Upper lobe of left lung (tissue), 6 donors: ENCODE measurements at regions not wholly inside any gene's neighbourhood (a gene's known extent, or its start where the extent isn't known, plus 50 kb on each side); places are given as distances from the start of the nearest gene placed in this dataset.

ENCODE experiments used
- ATAC-seq, 2 donors: fragments of 200-7000 bp; cut with Tn5 transposase; one replicate each; pipeline ENCODE4 v1.9.1; 2022; ENCODE audit warnings: mild to moderate bottlenecking in 2 of 2, moderate library complexity in 2 of 2; ENCODE audit not compliant: low FRiP score in 2 of 2
- DNase-seq, 2 donors: peaks; one replicate each; pipeline ENCODE4 v3.0.0-alpha.2; 2019 to 2020
- H3K27ac ChIP-seq, 4 donors: fragments of 200-600 bp; sonication (generic); one replicate each; pipeline ENCODE4 v1.5.1; 2016 to 2019
- H3K27me3 ChIP-seq, 4 donors: fragments of 200-600 bp; sonication (generic); one replicate each; pipeline ENCODE4 v1.5.1; 2017 to 2019
- H3K36me3 ChIP-seq, 4 donors: fragments of 200-600 bp; sonication (generic); one replicate each; pipeline ENCODE4 v1.5.1; 2016 to 2019
- H3K4me1 ChIP-seq, 4 donors: fragments of 200-600 bp; sonication (generic); one replicate each; pipeline ENCODE4 v1.5.1; 2018 to 2019
- H3K4me3 ChIP-seq, 4 donors: fragments of 200-600 bp; sonication (generic); one replicate each; pipeline ENCODE4 v1.5.1; 2017 to 2019; ENCODE audit warnings: mild to moderate bottlenecking in 2 of 4, moderate library complexity in 1 of 4
- H3K9me3 ChIP-seq, 4 donors: fragments of 200-600 bp; sonication (generic); one replicate each; pipeline ENCODE4 v1.5.1; 2018 to 2019
- EP300 ChIP-seq, 4 donors: sonication (generic); formaldehyde crosslinking; IDR thresholded peaks; one replicate each; pipeline ENCODE4 v1.5.1; 2017; ENCODE audit warnings: antibody characterized with exemption in 4 of 4, control low read depth in 2 of 4
- POLR2A ChIP-seq, 4 donors: fragments of 450-650 bp; IDR thresholded peaks; one replicate each; pipeline ENCODE4 v1.5.1; 2016 to 2017; ENCODE audit warnings: antibody characterized with exemption in 4 of 4, mild to moderate bottlenecking in 2 of 4
- POLR2AphosphoS5 ChIP-seq, 2 donors: sonication (generic); formaldehyde crosslinking; IDR thresholded peaks; one replicate each; pipeline ENCODE4 v1.5.1; 2017; ENCODE audit warnings: antibody characterized with exemption in 2 of 2
- whole genome bisulfite sequencing, 2 donors: methylation state at CpG; one replicate each; pipeline ENCODE4 v1.1.5; 2017 to 2018; 5-methylcytosine and 5-hydroxymethylcytosine counted together
- TF ChIP-seq, protein P1 (sequence below), 6 experiments: fragments of 450-650 bp in 4 of 6; fragments of 200-600 bp in 2 of 6; sonication (generic) in 2 of 6; IDR thresholded peaks; one replicate each; pipeline ENCODE4 v1.5.1; 2016 to 2019; ENCODE audit warnings: antibody characterized with exemption in 6 of 6
- donor health status: DM: no; HTN: no; CAD: no; lungs with moderate emphysema.
- donor health status: DM: no; HTN: yes; CAD: no; lungs with severe emphysema.

DNA sequence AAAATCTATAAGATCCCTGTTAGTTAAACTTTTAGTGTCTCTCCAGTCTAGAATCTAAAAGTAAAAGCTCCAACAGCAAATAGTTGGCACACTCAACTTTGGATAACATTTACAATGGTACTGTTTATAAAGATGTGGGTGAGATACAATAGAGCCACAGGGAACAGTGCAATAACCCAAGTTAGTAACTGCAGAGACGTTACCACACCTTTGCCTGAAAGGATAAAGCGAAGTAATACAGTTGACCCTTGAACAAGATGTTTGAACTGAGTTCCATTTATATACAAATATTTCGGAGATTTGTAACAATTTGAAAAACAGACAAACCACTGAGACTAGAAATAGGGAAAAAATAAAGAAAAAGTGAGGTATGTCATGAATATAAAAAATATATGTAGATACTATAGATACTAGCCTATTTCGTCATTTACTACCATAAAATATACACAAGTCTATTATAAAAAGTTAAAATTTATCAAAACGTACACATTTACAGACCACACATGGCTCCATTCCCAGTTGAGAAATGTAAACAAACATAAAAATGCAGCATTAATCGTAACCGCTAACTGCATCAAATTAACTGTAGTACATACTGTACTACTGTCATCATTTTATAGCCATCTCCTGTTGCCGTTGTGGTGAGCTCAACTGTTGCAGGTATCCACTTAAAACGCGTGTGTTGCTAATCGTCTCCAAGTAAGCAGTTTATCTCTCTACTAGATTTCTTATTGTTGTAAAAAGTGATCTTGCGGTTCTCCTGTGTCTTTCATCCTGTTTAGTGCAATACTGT lies 56.5 kb upstream of the HIF1A start:
- H3K27ac ChIP-seq = no peak overlapping the region
- DNase-seq (no peak), ATAC-seq (no peak)
- H3K27me3 ChIP-seq = no peaks in the 10 kb centered on the region
- 87 to 89% methylated on average over 12 of the region's 12 CpGs for WGBS, 2 donors
- H3K4me3 ChIP-seq = no peak overlapping the region
- H3K9me3 ChIP-seq = no peaks in the 10 kb centered on the region
- H3K36me3 ChIP-seq = no peaks in the 10 kb centered on the region
- H3K4me1 ChIP-seq = no peaks in the 10 kb centered on the region
- TF ChIP-seq, protein P1, sequence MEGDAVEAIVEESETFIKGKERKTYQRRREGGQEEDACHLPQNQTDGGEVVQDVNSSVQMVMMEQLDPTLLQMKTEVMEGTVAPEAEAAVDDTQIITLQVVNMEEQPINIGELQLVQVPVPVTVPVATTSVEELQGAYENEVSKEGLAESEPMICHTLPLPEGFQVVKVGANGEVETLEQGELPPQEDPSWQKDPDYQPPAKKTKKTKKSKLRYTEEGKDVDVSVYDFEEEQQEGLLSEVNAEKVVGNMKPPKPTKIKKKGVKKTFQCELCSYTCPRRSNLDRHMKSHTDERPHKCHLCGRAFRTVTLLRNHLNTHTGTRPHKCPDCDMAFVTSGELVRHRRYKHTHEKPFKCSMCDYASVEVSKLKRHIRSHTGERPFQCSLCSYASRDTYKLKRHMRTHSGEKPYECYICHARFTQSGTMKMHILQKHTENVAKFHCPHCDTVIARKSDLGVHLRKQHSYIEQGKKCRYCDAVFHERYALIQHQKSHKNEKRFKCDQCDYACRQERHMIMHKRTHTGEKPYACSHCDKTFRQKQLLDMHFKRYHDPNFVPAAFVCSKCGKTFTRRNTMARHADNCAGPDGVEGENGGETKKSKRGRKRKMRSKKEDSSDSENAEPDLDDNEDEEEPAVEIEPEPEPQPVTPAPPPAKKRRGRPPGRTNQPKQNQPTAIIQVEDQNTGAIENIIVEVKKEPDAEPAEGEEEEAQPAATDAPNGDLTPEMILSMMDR (IDR thresholded peaks at IDR 0.05) = no peak
- TF ChIP-seq EP300 (IDR thresholded peaks at IDR 0.05) (no peak), POLR2A (IDR thresholded peaks at IDR 0.05) (no peak), POLR2AphosphoS5 (IDR thresholded peaks at IDR 0.05) (no peak)

GRCh38 chr14:61640158-61641136 lies 54.9 kb upstream of the HIF1A start:
- 93 to 96% methylated on average over 12 to 14 of the region's 14 CpGs for WGBS, 2 donors
- no peaks in the 10 kb centered on the region for H3K4me1 ChIP-seq
- TF ChIP-seq POLR2AphosphoS5 (IDR thresholded peaks at IDR 0.05) (no peak), POLR2A (IDR thresholded peaks at IDR 0.05) (no peak), EP300 (IDR thresholded peaks at IDR 0.05) (no peak)
- TF ChIP-seq, protein P1 (IDR thresholded peaks at IDR 0.05) = no peak
- H3K27ac ChIP-seq = no peak overlapping the region
- H3K9me3 ChIP-seq = no peaks in the 10 kb centered on the region
- H3K4me3 ChIP-seq = no peak overlapping the region
- ATAC-seq (no peak), DNase-seq (peak in 1 of 2 donors; percentile 6)
- H3K36me3 ChIP-seq = no peaks in the 10 kb centered on the region
- no peaks in the 10 kb centered on the region for H3K27me3 ChIP-seq

DNA sequence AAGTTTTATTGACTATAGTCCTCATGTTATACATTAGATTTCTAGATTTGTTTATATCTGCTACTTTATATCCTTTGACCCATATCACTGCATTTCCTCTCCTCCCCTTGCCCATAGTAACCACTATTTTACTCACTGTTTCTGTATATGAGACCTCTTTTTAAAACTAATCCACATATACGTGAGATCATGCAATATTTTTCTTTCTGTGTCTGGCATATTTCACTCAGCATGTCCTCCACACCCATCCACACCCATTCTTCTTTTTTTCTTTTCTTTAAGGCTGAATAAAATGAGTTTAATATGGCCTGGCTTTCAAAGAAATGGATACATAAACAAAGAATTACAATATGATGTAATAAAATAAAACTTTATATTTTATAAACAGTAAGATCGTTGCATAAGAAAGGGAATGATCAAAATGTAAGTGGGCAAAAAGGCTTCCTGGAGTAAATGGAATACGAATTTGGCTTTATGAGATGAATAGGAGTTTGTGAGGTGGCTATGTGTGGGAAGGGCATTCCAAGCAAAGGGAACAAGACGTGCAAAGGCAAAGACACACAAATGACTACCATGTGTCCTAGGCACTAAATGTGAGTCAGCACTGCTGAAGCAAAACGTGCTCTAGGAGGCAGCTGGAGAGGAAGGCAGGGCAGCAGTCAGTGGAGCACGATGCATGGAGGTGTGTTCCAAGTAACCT lies 53.2 kb upstream of the HIF1A start:
- Histone ChIP-seq H3K9me3 (no peaks in the 10 kb centered on the region), H3K27me3 (no peaks in the 10 kb centered on the region), H3K4me1 (no peaks in the 10 kb centered on the region), H3K27ac (no peak overlapping the region), H3K4me3 (no peak overlapping the region), H3K36me3 (no peaks in the 10 kb centered on the region)
- ATAC-seq = no peak
- 87% methylated on average over 6 of the region's 6 CpGs for WGBS, 2 donors
- TF ChIP-seq EP300 (IDR thresholded peaks at IDR 0.05) (no peak), POLR2A (IDR thresholded peaks at IDR 0.05) (no peak), POLR2AphosphoS5 (IDR thresholded peaks at IDR 0.05) (no peak)
- TF ChIP-seq, protein P1 (IDR thresholded peaks at IDR 0.05) = no peak
- no peak for DNase-seq

DNA sequence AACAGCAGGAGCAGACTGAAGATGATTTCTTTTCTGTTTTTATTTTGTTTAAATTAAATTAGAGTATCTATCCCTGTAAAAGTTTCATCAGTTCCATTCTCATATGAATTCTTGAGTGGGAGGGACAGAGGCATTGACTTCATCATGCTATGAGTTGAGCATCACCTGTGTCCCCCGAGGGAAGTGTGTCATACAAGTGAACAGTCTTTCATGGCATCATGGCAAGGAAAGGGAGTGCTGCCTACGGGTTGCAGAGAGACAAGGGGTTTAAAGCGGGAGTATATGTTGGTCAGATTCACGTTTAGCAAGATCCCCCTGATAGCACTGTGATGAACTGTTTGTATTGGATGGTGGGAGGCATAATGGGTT lies 52.7 kb upstream of the HIF1A start:
- Histone ChIP-seq H3K4me1 (no peaks in the 10 kb centered on the region), H3K27me3 (no peaks in the 10 kb centered on the region), H3K9me3 (no peaks in the 10 kb centered on the region), H3K4me3 (no peak overlapping the region), H3K27ac (no peak overlapping the region), H3K36me3 (no peaks in the 10 kb centered on the region)
- DNase-seq = no peak
- ATAC-seq = no peak
- TF ChIP-seq, protein P1 (IDR thresholded peaks at IDR 0.05) = no peak
- TF ChIP-seq POLR2A (IDR thresholded peaks at IDR 0.05) (no peak), EP300 (IDR thresholded peaks at IDR 0.05) (no peak), POLR2AphosphoS5 (IDR thresholded peaks at IDR 0.05) (no peak)
- 84 to 95% methylated on average over 4 of the region's 4 CpGs for WGBS, 2 donors
